Endothelial cell of umbilical vein (primary cell): ENCODE measurements at regions not wholly inside any gene's neighbourhood (a gene's known extent, or its start where the extent isn't known, plus 50 kb on each side); places are given as distances from the start of the nearest gene placed in this dataset.

Source experiments
- BruUV-seq: library from RNA; stranded (reverse); fragments of 400-500 nt; replicated peaks from 2 replicates; lab custom pipeline; 2021; lab: Mats Ljungman, UMichigan
- CTCF ChIA-PET: fragments of 300-600, 350-600 bp; sonication (Branson Sonifier 250); formaldehyde crosslinking; loops from one replicate; lab custom pipeline; 2021; ENCODE audit warnings: antibody characterized with exemption, inconsistent platforms; lab: Charles Lee
- POLR2A ChIA-PET: fragments of 300-600, 350-600 bp; sonication (Branson Sonifier 250); formaldehyde crosslinking; loops from one replicate; lab custom pipeline; 2021; ENCODE audit warnings: antibody characterized with exemption, inconsistent platforms; lab: Charles Lee
- DNase-seq: peaks from one replicate; pipeline ENCODE4 v3.0.0-alpha.2; 2011; ENCODE audit warnings: low read depth, low spot score
- FAIRE-seq: peaks from 2 replicates; lab custom pipeline; 2011; peaks lifted over from hg19 to GRCh38; lab: Jason Lieb, UNC
- H2AFZ ChIP-seq: 2 replicates; pipeline ENCODE4 v1.6.0; 2012; ENCODE audit warnings: low read depth, low read length, control low read depth, inconsistent platforms
- H3K27ac ChIP-seq: 2 replicates; pipeline ENCODE4 v1.5.1; 2011; ENCODE audit warnings: low read depth, mild to moderate bottlenecking, control low read depth, low read length, moderate library complexity; ENCODE audit not compliant: insufficient read depth
- H3K27me3 ChIP-seq, 2 experiments: 2 replicates each; pipeline versions ENCODE4 v1.6.0 to v1.6.1; 2011; ENCODE audit warnings: low read length in 2 of 2, mixed read lengths in 1 of 2; ENCODE audit not compliant: control insufficient read depth in 2 of 2, insufficient read depth in 2 of 2
- H3K36me3 ChIP-seq, 2 experiments: 2 replicates in 1 of 2; 3 replicates in 1 of 2; pipeline ENCODE4 v1.5.1; 2011; ENCODE audit warnings: low read length in 2 of 2, mild to moderate bottlenecking in 1 of 2, moderate library complexity in 1 of 2; ENCODE audit not compliant: control insufficient read depth in 2 of 2, insufficient read depth in 2 of 2; ENCODE audit errors: extremely low read depth in 1 of 2
- H3K4me1 ChIP-seq: 3 replicates; pipeline ENCODE4 v1.5.1; 2011; ENCODE audit warnings: mild to moderate bottlenecking, low read length; ENCODE audit not compliant: control insufficient read depth, insufficient read depth; ENCODE audit errors: extremely low read depth
- H3K4me2 ChIP-seq: 2 replicates; pipeline ENCODE4 v1.6.1; 2011; ENCODE audit warnings: low read length, control low read depth, mixed read lengths; ENCODE audit not compliant: insufficient read depth
- H3K4me3 ChIP-seq, 3 experiments: fragments of 200-600 bp in 1 of 3; sonication (generic), shearing (Covaris generic) in 1 of 3; replicated peaks in 1 of 3; 2 replicates each; pipeline ENCODE4 v1.5.1; 2011 to 2016; ENCODE audit warnings: control low read depth in 3 of 3, low read length in 3 of 3, mild to moderate bottlenecking in 2 of 3, inconsistent platforms in 1 of 3, low read depth in 1 of 3, moderate library complexity in 1 of 3; ENCODE audit not compliant: insufficient read depth in 1 of 3
- H3K79me2 ChIP-seq: 2 replicates; pipeline ENCODE4 v1.6.0; 2012; ENCODE audit warnings: low read length, inconsistent platforms; ENCODE audit not compliant: control insufficient read depth, insufficient read depth
- H3K9ac ChIP-seq: replicated peaks from 2 replicates; pipeline ENCODE3; 2011; ENCODE audit warnings: low read length, control low read depth; ENCODE audit not compliant: insufficient read depth; ENCODE audit errors: extremely low read depth
- H3K9me1 ChIP-seq: replicated peaks from 3 replicates; pipeline ENCODE4 v1.6.0; 2011; ENCODE audit warnings: mild to moderate bottlenecking, low read length; ENCODE audit not compliant: control insufficient read depth, insufficient read depth; ENCODE audit errors: extremely low read depth
- H3K9me3 ChIP-seq: replicated peaks from 2 replicates; pipeline ENCODE4 v1.5.1; 2012; ENCODE audit warnings: low read length, inconsistent platforms; ENCODE audit not compliant: control insufficient read depth, insufficient read depth
- H4K20me1 ChIP-seq: replicated peaks from 2 replicates; pipeline ENCODE3; 2011; ENCODE audit warnings: mild to moderate bottlenecking, low read length; ENCODE audit not compliant: control insufficient read depth, insufficient read depth; ENCODE audit errors: extremely low read depth
- CTCF ChIP-seq, 2 donors: IDR thresholded peaks; 1 replicate in 1 of 2; 2 replicates in 1 of 2; pipeline ENCODE4 v1.5.1; 2011; ENCODE audit warnings: low read length in 2 of 2, mild to moderate bottlenecking in 2 of 2, moderate library complexity in 2 of 2, control low read depth in 1 of 2, inconsistent platforms in 1 of 2, low read depth in 1 of 2; ENCODE audit not compliant: insufficient read depth in 1 of 2; ENCODE audit errors: extremely low read depth in 1 of 2
- EZH2 ChIP-seq: IDR thresholded peaks from 2 replicates; pipeline ENCODE4 v1.6.1; 2012; ENCODE audit warnings: borderline replicate concordance, low read depth, mild to moderate bottlenecking, moderate library complexity, low read length, inconsistent platforms; ENCODE audit not compliant: severe bottlenecking
- FOS ChIP-seq: IDR thresholded peaks from 2 replicates; pipeline ENCODE4 v1.6.1; 2011; ENCODE audit warnings: mild to moderate bottlenecking, low read length, moderate library complexity, borderline replicate concordance; ENCODE audit not compliant: insufficient read depth
- GATA2 ChIP-seq: IDR thresholded peaks from 2 replicates; pipeline ENCODE4 v1.7.0; 2011; ENCODE audit warnings: low read depth, mild to moderate bottlenecking, moderate library complexity, mixed read lengths, low read length; ENCODE audit not compliant: insufficient read length, insufficient read depth
- JUN ChIP-seq: IDR thresholded peaks from 2 replicates; pipeline ENCODE4 v1.6.1; 2011; ENCODE audit warnings: borderline replicate concordance, low read depth; ENCODE audit not compliant: insufficient read length, insufficient read depth
- MAX ChIP-seq: IDR thresholded peaks from 2 replicates; pipeline ENCODE4 v1.6.1; 2011; ENCODE audit not compliant: insufficient read depth, insufficient read length
- MYC ChIP-seq: IDR thresholded peaks from one replicate; pipeline ENCODE4 v1.6.1; 2011; ENCODE audit warnings: mild to moderate bottlenecking, low read depth, low read length
- POLR2A ChIP-seq: IDR thresholded peaks from 2 replicates; pipeline ENCODE4 v1.6.1; 2012; ENCODE audit warnings: low read depth, mild to moderate bottlenecking, control low read depth, low read length
- POLR2AphosphoS5 ChIP-seq: IDR thresholded peaks from 2 replicates; pipeline ENCODE4 v1.6.1; 2012; ENCODE audit warnings: low read depth, mild to moderate bottlenecking, control low read depth, low read length, moderate library complexity; ENCODE audit not compliant: insufficient read depth
- dilution Hi-C: fragments of 300-500 bp; cut with MboI; formaldehyde crosslinking; loops from one replicate; pipeline ENCODE4 v1.15.0; 2019; ENCODE audit warnings: low sequenced_read_pairs; ENCODE audit not compliant: extremely low pct_ligation_motif_present
- intact Hi-C: fragments of 100-400 bp; cut with micrococcal nuclease; formaldehyde crosslinking; loops from one replicate; pipeline ENCODE4 v1.10.0; 2022

GRCh38 chr16:62751218-62751617, 715.0 kb upstream of the CDH8 start:
- no peak overlapping the region for H2AFZ ChIP-seq
- no TSS peak for BruUV-seq
- intact Hi-C loops (no loop called here), dilution Hi-C loops (no loop called here)
- POLR2A ChIA-PET, result no interaction called here
- H3K27ac ChIP-seq, result no peak overlapping the region
- DNase-seq (no peak), FAIRE-seq (no peak)
- H3K9me1 ChIP-seq, result no peaks in the 10 kb centered on the region
- no peak overlapping the region for H3K4me3 ChIP-seq
- H3K9me3 ChIP-seq, result no peaks in the 10 kb centered on the region
- H3K4me2 ChIP-seq, result no peak overlapping the region
- no peak overlapping the region for H3K9ac ChIP-seq
- no peaks in the 10 kb centered on the region for H3K27me3 ChIP-seq
- H3K36me3 ChIP-seq, result no peaks in the 10 kb centered on the region
- no peaks in the 10 kb centered on the region for H4K20me1 ChIP-seq
- H3K4me1 ChIP-seq, result no peaks in the 10 kb centered on the region
- CTCF ChIA-PET, result no interaction called here
- no peak for TF ChIP-seq MAX
- TF ChIP-seq POLR2AphosphoS5, result no peak
- TF ChIP-seq JUN, result no peak
- no peak for TF ChIP-seq MYC
- TF ChIP-seq POLR2A, result no peak
- no peak for TF ChIP-seq EZH2
- no peak for TF ChIP-seq FOS
- TF ChIP-seq CTCF (IDR thresholded peaks at IDR 0.05; ENCODE audit: extremely low read depth in 1 of 2, insufficient read depth in 1 of 2, low read depth in 1 of 2, low read length in 2 of 2), result no peak
- TF ChIP-seq GATA2, result no peak
- H3K79me2 ChIP-seq, result no peaks in the 10 kb centered on the region
